ENCODE measurements at regions not wholly inside any gene's neighbourhood (a gene's known extent, or its start where the extent isn't known, plus 50 kb on each side); places are given as distances from the start of the nearest gene placed in this dataset.

DNA sequence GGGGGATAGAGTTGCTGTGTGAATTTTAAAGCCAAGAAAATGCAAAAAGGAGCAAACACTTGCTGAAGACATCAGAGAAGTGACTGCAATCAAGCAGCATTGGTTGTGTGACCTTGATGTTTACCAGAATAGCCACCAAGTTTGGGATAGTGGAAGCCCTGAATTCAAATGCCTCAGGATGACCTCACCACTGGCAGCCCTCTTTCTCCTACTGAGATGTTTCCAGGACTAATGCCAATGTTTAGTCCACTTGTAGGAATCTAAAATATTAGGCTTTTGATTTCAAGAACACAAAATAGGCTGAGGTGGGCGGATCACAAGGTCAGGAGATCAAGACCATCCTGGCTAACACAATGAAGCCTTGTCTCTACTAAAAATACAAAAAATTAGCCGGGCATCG, 112.2 kb upstream of the NUDT12 start:
- TF ChIP-seq SNAI2 (CRISPR knock-in tag; IDR thresholded peaks at IDR 0.05) (no peak), ZNF70 (CRISPR knock-in tag; IDR thresholded peaks at IDR 0.05) (no peak), ZFP30 (CRISPR knock-in tag; IDR thresholded peaks at IDR 0.05) (no peak), ZFP3 (CRISPR knock-in tag; IDR thresholded peaks at IDR 0.05) (no peak), ARNTL (CRISPR knock-in tag; IDR thresholded peaks at IDR 0.05; ENCODE audit: borderline replicate concordance, low read depth) (no peak), ZC3H10 (CRISPR knock-in tag; IDR thresholded peaks at IDR 0.05) (no peak), PPARA (CRISPR knock-in tag; IDR thresholded peaks at IDR 0.05; ENCODE audit: borderline replicate concordance) (no peak), ZNF8 (CRISPR knock-in tag; IDR thresholded peaks at IDR 0.05) (no peak), ESRRG (CRISPR knock-in tag; IDR thresholded peaks at IDR 0.05) (no peak)
- TF ChIP-seq, protein P1, sequence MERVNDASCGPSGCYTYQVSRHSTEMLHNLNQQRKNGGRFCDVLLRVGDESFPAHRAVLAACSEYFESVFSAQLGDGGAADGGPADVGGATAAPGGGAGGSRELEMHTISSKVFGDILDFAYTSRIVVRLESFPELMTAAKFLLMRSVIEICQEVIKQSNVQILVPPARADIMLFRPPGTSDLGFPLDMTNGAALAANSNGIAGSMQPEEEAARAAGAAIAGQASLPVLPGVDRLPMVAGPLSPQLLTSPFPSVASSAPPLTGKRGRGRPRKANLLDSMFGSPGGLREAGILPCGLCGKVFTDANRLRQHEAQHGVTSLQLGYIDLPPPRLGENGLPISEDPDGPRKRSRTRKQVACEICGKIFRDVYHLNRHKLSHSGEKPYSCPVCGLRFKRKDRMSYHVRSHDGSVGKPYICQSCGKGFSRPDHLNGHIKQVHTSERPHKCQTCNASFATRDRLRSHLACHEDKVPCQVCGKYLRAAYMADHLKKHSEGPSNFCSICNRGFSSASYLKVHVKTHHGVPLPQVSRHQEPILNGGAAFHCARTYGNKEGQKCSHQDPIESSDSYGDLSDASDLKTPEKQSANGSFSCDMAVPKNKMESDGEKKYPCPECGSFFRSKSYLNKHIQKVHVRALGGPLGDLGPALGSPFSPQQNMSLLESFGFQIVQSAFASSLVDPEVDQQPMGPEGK (CRISPR knock-in tag; IDR thresholded peaks at IDR 0.05; ENCODE audit: borderline replicate concordance): no peak
- TF ChIP-seq, protein P2, sequence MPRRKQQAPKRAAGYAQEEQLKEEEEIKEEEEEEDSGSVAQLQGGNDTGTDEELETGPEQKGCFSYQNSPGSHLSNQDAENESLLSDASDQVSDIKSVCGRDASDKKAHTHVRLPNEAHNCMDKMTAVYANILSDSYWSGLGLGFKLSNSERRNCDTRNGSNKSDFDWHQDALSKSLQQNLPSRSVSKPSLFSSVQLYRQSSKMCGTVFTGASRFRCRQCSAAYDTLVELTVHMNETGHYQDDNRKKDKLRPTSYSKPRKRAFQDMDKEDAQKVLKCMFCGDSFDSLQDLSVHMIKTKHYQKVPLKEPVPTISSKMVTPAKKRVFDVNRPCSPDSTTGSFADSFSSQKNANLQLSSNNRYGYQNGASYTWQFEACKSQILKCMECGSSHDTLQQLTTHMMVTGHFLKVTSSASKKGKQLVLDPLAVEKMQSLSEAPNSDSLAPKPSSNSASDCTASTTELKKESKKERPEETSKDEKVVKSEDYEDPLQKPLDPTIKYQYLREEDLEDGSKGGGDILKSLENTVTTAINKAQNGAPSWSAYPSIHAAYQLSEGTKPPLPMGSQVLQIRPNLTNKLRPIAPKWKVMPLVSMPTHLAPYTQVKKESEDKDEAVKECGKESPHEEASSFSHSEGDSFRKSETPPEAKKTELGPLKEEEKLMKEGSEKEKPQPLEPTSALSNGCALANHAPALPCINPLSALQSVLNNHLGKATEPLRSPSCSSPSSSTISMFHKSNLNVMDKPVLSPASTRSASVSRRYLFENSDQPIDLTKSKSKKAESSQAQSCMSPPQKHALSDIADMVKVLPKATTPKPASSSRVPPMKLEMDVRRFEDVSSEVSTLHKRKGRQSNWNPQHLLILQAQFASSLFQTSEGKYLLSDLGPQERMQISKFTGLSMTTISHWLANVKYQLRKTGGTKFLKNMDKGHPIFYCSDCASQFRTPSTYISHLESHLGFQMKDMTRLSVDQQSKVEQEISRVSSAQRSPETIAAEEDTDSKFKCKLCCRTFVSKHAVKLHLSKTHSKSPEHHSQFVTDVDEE (CRISPR knock-in tag; IDR thresholded peaks at IDR 0.05): no peak
- TF ChIP-seq, protein P3, sequence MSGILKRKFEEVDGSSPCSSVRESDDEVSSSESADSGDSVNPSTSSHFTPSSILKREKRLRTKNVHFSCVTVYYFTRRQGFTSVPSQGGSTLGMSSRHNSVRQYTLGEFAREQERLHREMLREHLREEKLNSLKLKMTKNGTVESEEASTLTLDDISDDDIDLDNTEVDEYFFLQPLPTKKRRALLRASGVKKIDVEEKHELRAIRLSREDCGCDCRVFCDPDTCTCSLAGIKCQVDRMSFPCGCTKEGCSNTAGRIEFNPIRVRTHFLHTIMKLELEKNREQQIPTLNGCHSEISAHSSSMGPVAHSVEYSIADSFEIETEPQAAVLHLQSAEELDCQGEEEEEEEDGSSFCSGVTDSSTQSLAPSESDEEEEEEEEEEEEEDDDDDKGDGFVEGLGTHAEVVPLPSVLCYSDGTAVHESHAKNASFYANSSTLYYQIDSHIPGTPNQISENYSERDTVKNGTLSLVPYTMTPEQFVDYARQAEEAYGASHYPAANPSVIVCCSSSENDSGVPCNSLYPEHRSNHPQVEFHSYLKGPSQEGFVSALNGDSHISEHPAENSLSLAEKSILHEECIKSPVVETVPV (CRISPR knock-in tag; IDR thresholded peaks at IDR 0.05): no peak
